ENCODE measurements at regions not wholly inside any gene's neighbourhood (a gene's known extent, or its start where the extent isn't known, plus 50 kb on each side); places are given as distances from the start of the nearest gene placed in this dataset.
"Not testable (repeated sequence)": the region's sequence is repeated elsewhere in the genome, so short reads cannot be mapped to it uniquely, and the experiment has no call there.

DNA sequence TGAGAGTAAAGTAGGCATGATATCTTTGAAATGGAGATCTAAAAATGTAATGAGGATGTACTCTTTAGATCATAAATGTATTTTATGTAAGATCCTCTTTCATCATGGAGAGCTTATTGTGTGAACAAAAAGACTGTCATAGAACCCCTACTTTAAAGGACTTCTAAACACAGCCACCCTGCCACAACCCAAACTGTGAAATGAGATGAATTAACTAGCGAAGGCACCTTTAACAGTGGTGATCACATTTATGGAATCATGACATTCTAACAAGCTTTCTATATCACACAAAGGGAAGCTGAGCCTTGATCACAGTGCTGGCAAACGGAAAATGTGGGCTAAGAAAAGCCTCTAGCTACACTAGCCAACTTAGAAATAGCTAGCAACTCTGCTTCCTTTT, 1585.2 kb downstream of the EFNA5 start:
- intact Hi-C loops (cut with DNase I) = no loop called here
- no peak overlapping the region for H3K27ac ChIP-seq
- H3K9me3 ChIP-seq = no peaks in the 10 kb centered on the region
- no peaks in the 10 kb centered on the region for H3K27me3 ChIP-seq
- H3K4me1 ChIP-seq = no peaks in the 10 kb centered on the region
- TF ChIP-seq, protein P1, sequence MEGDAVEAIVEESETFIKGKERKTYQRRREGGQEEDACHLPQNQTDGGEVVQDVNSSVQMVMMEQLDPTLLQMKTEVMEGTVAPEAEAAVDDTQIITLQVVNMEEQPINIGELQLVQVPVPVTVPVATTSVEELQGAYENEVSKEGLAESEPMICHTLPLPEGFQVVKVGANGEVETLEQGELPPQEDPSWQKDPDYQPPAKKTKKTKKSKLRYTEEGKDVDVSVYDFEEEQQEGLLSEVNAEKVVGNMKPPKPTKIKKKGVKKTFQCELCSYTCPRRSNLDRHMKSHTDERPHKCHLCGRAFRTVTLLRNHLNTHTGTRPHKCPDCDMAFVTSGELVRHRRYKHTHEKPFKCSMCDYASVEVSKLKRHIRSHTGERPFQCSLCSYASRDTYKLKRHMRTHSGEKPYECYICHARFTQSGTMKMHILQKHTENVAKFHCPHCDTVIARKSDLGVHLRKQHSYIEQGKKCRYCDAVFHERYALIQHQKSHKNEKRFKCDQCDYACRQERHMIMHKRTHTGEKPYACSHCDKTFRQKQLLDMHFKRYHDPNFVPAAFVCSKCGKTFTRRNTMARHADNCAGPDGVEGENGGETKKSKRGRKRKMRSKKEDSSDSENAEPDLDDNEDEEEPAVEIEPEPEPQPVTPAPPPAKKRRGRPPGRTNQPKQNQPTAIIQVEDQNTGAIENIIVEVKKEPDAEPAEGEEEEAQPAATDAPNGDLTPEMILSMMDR (IDR thresholded peaks at IDR 0.05) = no peak
- no peak for DNase-seq (ENCODE audit: low spot score in 2 of 2)
- H3K4me3 ChIP-seq = no peak overlapping the region
- H3K36me3 ChIP-seq = no peaks in the 10 kb centered on the region

DNA sequence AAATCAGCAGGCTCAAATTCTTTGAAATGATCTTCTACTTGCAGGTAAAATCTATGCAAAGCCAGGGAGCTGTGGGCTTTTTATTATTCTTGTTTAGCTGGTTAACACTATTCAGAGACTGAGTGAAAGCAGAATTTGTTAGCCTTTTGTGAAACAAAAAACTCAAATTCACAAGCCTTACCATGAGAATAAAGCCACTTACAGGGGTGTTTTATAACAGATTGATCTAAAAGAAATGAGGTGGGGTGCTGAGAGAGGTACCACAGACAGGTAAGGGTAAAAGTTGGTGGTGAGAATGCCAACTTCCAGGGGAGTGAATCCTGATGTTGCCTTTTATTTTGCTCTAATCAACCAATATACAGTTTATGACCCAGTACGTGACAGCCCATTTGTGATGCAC, 1585.6 kb downstream of the EFNA5 start:
- H3K4me1 ChIP-seq = no peaks in the 10 kb centered on the region
- TF ChIP-seq, protein P1 (IDR thresholded peaks at IDR 0.05) = no peak
- intact Hi-C loops (cut with DNase I) = no loop called here
- H3K9me3 ChIP-seq = no peaks in the 10 kb centered on the region
- no peaks in the 10 kb centered on the region for H3K27me3 ChIP-seq
- DNase-seq (ENCODE audit: low spot score in 2 of 2) = no peak
- no peak overlapping the region for H3K4me3 ChIP-seq
- H3K27ac ChIP-seq = no peak overlapping the region
- no peaks in the 10 kb centered on the region for H3K36me3 ChIP-seq

DNA sequence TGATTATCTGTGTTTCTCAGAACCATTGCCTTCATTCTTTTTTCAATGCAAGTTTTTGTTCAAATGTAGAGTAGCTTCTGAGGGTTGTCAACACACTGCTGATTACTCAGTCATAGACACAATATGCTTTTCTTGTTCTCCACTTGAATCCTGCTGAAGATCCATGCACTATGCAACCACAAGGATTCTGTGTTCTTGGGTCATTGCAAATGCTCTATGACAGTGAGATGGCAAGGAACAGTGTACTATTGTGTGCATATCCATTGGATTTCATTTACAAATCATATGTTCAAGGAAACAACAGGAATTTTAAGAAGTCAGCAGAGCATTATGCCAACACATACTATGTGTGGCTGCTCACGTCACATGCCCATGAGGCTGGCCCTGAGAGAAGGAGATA, 1590.2 kb downstream of the EFNA5 start:
- TF ChIP-seq, protein P1 (IDR thresholded peaks at IDR 0.05) = no peak
- no peak overlapping the region for H3K4me3 ChIP-seq
- no peaks in the 10 kb centered on the region for H3K27me3 ChIP-seq
- H3K4me1 ChIP-seq = no peaks in the 10 kb centered on the region
- DNase-seq (ENCODE audit: low spot score in 2 of 2) = no peak
- no peaks in the 10 kb centered on the region for H3K9me3 ChIP-seq
- intact Hi-C loops (cut with DNase I) = no loop called here
- H3K27ac ChIP-seq = no peak overlapping the region
- no peaks in the 10 kb centered on the region for H3K36me3 ChIP-seq

DNA sequence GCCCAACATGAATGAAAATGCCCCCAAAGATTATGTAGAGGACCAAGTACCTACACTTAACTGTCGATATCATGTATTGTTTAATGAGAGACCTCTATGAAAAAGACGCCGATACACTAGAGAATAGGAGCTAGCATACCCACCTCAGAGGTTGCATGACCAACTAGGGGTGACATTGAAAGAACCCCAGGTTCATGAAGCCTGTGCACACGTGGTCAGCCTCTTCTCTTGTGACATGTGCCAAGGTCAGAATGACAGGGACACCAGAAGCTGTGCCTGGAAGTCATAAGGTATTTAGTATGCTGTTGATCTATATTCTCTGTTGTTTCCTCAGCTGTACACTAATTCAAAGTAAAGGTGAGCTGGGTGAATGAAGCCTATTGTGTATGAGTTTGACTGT, 1594.1 kb downstream of the EFNA5 start:
- Histone ChIP-seq H3K4me3 (no peak overlapping the region), H3K4me1 (no peaks in the 10 kb centered on the region), H3K36me3 (no peaks in the 10 kb centered on the region), H3K27ac (no peak overlapping the region), H3K9me3 (no peaks in the 10 kb centered on the region), H3K27me3 (no peaks in the 10 kb centered on the region)
- TF ChIP-seq, protein P1 (IDR thresholded peaks at IDR 0.05) = no peak
- DNase-seq (ENCODE audit: low spot score in 2 of 2) = no peak
- intact Hi-C loops (cut with DNase I) = no loop called here

DNA sequence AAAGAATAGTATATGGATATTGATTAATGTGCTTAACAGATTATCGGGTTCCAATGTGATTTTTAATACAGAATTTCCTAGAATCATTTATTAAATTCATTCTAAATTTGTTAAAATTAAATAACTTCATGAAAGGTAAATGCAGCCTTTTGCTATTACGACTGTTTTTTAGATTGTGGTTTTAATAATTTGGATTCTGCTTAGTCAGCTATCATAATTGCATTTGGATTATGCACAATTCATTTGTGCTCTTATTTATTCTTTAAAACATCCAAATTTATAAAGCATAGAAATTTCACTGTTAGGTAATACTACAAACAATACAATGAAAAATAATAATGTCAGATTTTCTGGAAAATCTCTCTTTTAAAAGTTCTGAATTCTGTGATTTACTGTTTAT, 1598.5 kb downstream of the EFNA5 start:
- Histone ChIP-seq H3K4me1 (no peaks in the 10 kb centered on the region), H3K9me3 (peaks cover 0 to 6% of the 10 kb centered on the region in 2 donors), H3K36me3 (no peaks in the 10 kb centered on the region), H3K27ac (no peak overlapping the region), H3K27me3 (no peaks in the 10 kb centered on the region), H3K4me3 (no peak overlapping the region)
- TF ChIP-seq, protein P1 (IDR thresholded peaks at IDR 0.05) = no peak
- DNase-seq (ENCODE audit: low spot score in 2 of 2) = no peak
- intact Hi-C loops (cut with DNase I) = no loop called here

DNA sequence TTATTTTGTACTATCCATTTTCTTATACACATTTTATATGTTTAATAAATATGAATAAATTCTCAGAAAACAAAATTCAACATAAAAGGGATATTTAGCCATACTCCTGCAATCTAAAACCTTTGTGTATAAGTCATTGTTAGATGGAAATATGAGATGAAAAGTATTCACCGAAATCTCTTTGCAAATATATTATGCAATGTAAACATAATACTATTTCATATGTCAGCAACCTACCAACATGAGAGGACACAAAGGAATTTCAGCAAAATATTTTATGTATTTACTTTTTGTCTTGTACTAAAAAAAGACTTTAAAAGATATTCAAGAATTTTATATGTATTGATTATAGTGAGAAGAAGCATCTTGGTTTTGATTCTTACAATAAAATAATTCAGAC, 1623.4 kb downstream of the EFNA5 start:
- TF ChIP-seq, protein P1 (IDR thresholded peaks at IDR 0.05) = no peak
- no peak overlapping the region for H3K4me3 ChIP-seq

DNA sequence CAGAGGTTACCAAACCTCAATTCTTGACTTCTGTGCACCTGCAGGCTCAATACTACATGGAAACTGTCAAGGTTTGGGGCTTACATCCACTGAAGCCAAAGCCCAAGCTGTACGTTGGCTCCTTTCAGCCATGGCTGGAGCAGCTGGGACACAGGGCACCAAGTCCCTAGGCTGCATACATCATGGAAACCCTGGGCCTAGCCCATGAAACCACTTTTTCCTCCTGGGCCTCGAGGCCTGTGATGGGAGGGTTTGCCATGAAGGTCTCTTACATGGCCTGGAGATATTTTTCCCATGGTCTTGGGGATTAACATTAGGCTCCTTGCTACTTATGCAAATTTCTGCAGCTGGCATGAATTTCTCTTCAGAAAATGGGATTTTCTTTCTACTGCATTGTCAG, 1638.7 kb downstream of the EFNA5 start:
- H3K4me1 ChIP-seq; H3K36me3 ChIP-seq; H3K9me3 ChIP-seq; intact Hi-C loops (cut with DNase I); H3K27ac ChIP-seq; H3K27me3 ChIP-seq; DNase-seq (ENCODE audit: low spot score in 2 of 2); H3K4me3 ChIP-seq: not testable (repeated sequence)

More for the DNA sequence above, 1623.4 kb downstream of the EFNA5 start:
- DNase-seq (ENCODE audit: low spot score in 2 of 2) = no peak
- H3K4me1 ChIP-seq = no peaks in the 10 kb centered on the region
- intact Hi-C loops (cut with DNase I) = no loop called here
- H3K27me3 ChIP-seq = no peaks in the 10 kb centered on the region
- no peak overlapping the region for H3K27ac ChIP-seq
- H3K36me3 ChIP-seq = no peaks in the 10 kb centered on the region
- no peaks in the 10 kb centered on the region for H3K9me3 ChIP-seq

Measured in ascending aorta (tissue), 2 donors.